ENCODE measurements at regions not wholly inside any gene's neighbourhood (a gene's known extent, or its start where the extent isn't known, plus 50 kb on each side); places are given as distances from the start of the nearest gene placed in this dataset.

DNA sequence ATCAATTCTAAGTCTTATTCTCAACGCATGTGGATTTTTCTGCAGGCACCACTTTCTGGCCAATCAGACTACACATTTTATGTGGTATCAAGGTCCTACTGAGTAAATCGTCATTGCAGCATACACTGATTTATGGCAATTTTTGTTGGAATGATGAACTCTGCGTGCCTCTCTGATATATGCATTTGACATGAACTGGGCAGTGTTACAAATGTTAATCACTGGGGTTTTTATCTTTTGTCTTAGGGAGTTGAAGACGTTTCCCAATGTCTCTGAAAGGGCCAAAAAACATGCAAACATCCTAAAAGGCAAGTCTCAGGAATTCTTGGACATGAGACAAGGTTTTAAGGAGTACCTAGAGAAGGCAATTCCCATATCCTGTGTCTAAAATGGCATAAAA lies 809.5 kb upstream of the CELF2 start:
- no peak for TF ChIP-seq POLR2A (IDR thresholded peaks at IDR 0.05; ENCODE audit: low read depth, low read length)
- no peak for TF ChIP-seq CTCF (conservative IDR thresholded peaks at IDR 0.05; ENCODE audit: low read depth, low read length)
- TF ChIP-seq CHD1 (IDR thresholded peaks at IDR 0.05; ENCODE audit: low read depth, low read length), result no peak
- no peak for TF ChIP-seq NFE2L2 (IDR thresholded peaks at IDR 0.05; ENCODE audit: low read depth, low read length)
- no peak for TF ChIP-seq RFX5 (IDR thresholded peaks at IDR 0.05; ENCODE audit: low read depth, low read length)
- no peak for TF ChIP-seq BHLHE40 (IDR thresholded peaks at IDR 0.05; ENCODE audit: low read depth, low read length)
- TF ChIP-seq MAFK (IDR thresholded peaks at IDR 0.05; ENCODE audit: low read depth, low read length), result no peak
- TF ChIP-seq MAZ (IDR thresholded peaks at IDR 0.05; ENCODE audit: borderline replicate concordance, low read depth, low read length), result no peak
- TF ChIP-seq FOS (IDR thresholded peaks at IDR 0.05; ENCODE audit: low read depth, low read length), result no peak

Data from IMR-90 (cell line).